ENCODE measurements at regions not wholly inside any gene's neighbourhood (a gene's known extent, or its start where the extent isn't known, plus 50 kb on each side); places are given as distances from the start of the nearest gene placed in this dataset.

DNA sequence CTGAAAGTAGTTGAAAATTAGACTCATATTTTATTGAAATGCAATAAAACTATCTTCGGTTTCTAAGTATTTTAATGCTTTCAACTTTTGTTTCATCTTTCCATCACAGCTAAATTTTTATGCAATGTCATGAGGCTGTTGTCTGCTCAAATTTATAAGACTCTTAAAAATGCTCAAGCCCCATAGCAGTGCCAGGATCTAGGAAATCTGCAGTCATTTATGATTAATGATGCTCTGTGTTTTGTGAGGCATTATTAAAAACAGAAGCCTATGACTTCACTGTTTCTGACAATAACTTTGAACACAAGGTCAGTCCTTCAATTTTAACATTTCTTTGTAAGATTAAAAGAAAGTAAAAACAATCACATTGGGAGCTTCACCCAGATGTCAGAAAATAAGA lies 112.5 kb downstream of the ALX1 start:
- intact Hi-C loops (cut with DNase I) = no loop called here
- no peaks in the 10 kb centered on the region for H3K27me3 ChIP-seq (ENCODE audit: control insufficient read depth, insufficient read depth)
- H3K4me3 ChIP-seq (ENCODE audit: low read length) = no peak overlapping the region
- no peaks in the 10 kb centered on the region for H3K4me1 ChIP-seq (ENCODE audit: control insufficient read depth, insufficient read depth, low read length)
- WGBS = 88% methylated on average over 1 of the region's 1 CpG
- ATAC-seq = no peak
- no peak overlapping the region for H3K27ac ChIP-seq (ENCODE audit: low read length)
- DNase-seq = no peak
- H3K9me3 ChIP-seq (ENCODE audit: control insufficient read depth, low read length) = no peaks in the 10 kb centered on the region

DNA sequence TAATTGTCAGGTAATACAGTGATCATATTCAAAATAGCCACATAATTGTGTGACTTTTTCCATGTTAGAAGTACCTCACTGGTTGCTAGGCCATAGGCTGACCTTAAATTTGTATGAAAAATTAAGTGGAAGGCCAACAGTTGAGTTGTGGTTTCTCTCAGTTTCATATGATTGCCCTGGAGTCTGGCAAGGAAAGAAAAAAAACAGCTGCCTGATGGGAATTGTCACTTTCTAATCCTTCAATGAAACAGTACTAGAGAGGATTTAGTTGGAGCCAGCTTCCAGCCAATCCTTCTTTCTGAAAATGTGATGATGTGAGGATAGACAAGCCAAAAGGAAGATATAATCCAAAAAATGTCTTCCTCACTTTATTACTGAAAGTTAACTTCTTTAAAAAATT lies 113.6 kb downstream of the ALX1 start:
- Histone ChIP-seq H3K4me3 (ENCODE audit: low read length) (no peak overlapping the region), H3K27me3 (ENCODE audit: control insufficient read depth, insufficient read depth) (no peaks in the 10 kb centered on the region), H3K4me1 (ENCODE audit: control insufficient read depth, insufficient read depth, low read length) (no peaks in the 10 kb centered on the region), H3K9me3 (ENCODE audit: control insufficient read depth, low read length) (no peaks in the 10 kb centered on the region), H3K27ac (ENCODE audit: low read length) (no peak overlapping the region)
- DNase-seq (no peak), ATAC-seq (no peak)
- intact Hi-C loops (cut with DNase I) = no loop called here

GRCh38 chr12:85394065-85394464 lies 114.0 kb downstream of the ALX1 start:
- DNase-seq = no peak
- H3K4me1 ChIP-seq (ENCODE audit: control insufficient read depth, insufficient read depth, low read length) = no peaks in the 10 kb centered on the region
- H3K9me3 ChIP-seq (ENCODE audit: control insufficient read depth, low read length) = no peaks in the 10 kb centered on the region
- no peak overlapping the region for H3K4me3 ChIP-seq (ENCODE audit: low read length)
- H3K27ac ChIP-seq (ENCODE audit: low read length) = no peak overlapping the region
- WGBS = 69% methylated on average over 3 of the region's 3 CpGs
- no peak for ATAC-seq
- intact Hi-C loops (cut with DNase I) = no loop called here
- no peaks in the 10 kb centered on the region for H3K27me3 ChIP-seq (ENCODE audit: control insufficient read depth, insufficient read depth)

GRCh38 chr12:85394809-85395208 lies 114.8 kb downstream of the ALX1 start:
- H3K9me3 ChIP-seq (ENCODE audit: control insufficient read depth, low read length) = no peaks in the 10 kb centered on the region
- WGBS = 88% methylated on average over 3 of the region's 3 CpGs
- ATAC-seq (no peak), DNase-seq (no peak)
- H3K27me3 ChIP-seq (ENCODE audit: control insufficient read depth, insufficient read depth) = no peaks in the 10 kb centered on the region
- H3K27ac ChIP-seq (ENCODE audit: low read length) = no peak overlapping the region
- intact Hi-C loops (cut with DNase I) = no loop called here
- H3K4me1 ChIP-seq (ENCODE audit: control insufficient read depth, insufficient read depth, low read length) = no peaks in the 10 kb centered on the region
- no peak overlapping the region for H3K4me3 ChIP-seq (ENCODE audit: low read length)

GRCh38 chr12:85405262-85405661 lies 125.2 kb downstream of the ALX1 start:
- no peak overlapping the region for H3K4me3 ChIP-seq (ENCODE audit: low read length)
- WGBS = 78% methylated on average over 5 of the region's 5 CpGs
- no peaks in the 10 kb centered on the region for H3K9me3 ChIP-seq (ENCODE audit: control insufficient read depth, low read length)
- ATAC-seq = no peak
- no peaks in the 10 kb centered on the region for H3K4me1 ChIP-seq (ENCODE audit: control insufficient read depth, insufficient read depth, low read length)
- no peak overlapping the region for H3K27ac ChIP-seq (ENCODE audit: low read length)
- no peaks in the 10 kb centered on the region for H3K27me3 ChIP-seq (ENCODE audit: control insufficient read depth, insufficient read depth)
- DNase-seq = no peak
- intact Hi-C loops (cut with DNase I) = no loop called here

GRCh38 chr12:85405781-85406522 lies 125.9 kb downstream of the ALX1 start:
- Histone ChIP-seq H3K9me3 (ENCODE audit: control insufficient read depth, low read length) (no peaks in the 10 kb centered on the region), H3K27me3 (ENCODE audit: control insufficient read depth, insufficient read depth) (no peaks in the 10 kb centered on the region), H3K4me3 (ENCODE audit: low read length) (no peak overlapping the region), H3K4me1 (ENCODE audit: control insufficient read depth, insufficient read depth, low read length) (no peaks in the 10 kb centered on the region), H3K27ac (ENCODE audit: low read length) (no peak overlapping the region)
- no peak for ATAC-seq
- WGBS = 36% methylated on average over 4 of the region's 4 CpGs
- DNase-seq = no peak
- intact Hi-C loops (cut with DNase I) = no loop called here

GRCh38 chr12:85413266-85413665 lies 133.2 kb downstream of the ALX1 start:
- intact Hi-C loops (cut with DNase I) = no loop called here
- no peak for DNase-seq
- no peak for ATAC-seq

GRCh38 chr12:85422762-85423161 lies 142.7 kb downstream of the ALX1 start:
- intact Hi-C loops (cut with DNase I) = no loop called here
- Histone ChIP-seq H3K27me3 (ENCODE audit: control insufficient read depth, insufficient read depth) (no peaks in the 10 kb centered on the region), H3K27ac (ENCODE audit: low read length) (no peak overlapping the region), H3K9me3 (ENCODE audit: control insufficient read depth, low read length) (no peaks in the 10 kb centered on the region), H3K4me1 (ENCODE audit: control insufficient read depth, insufficient read depth, low read length) (no peaks in the 10 kb centered on the region), H3K4me3 (ENCODE audit: low read length) (no peak overlapping the region)
- ATAC-seq = no peak
- no peak for DNase-seq
- WGBS = 45% methylated on average over 3 of the region's 3 CpGs

More at GRCh38 chr12:85413266-85413665, 133.2 kb downstream of the ALX1 start:
- Histone ChIP-seq H3K27me3 (ENCODE audit: control insufficient read depth, insufficient read depth) (no peaks in the 10 kb centered on the region), H3K27ac (ENCODE audit: low read length) (no peak overlapping the region), H3K4me1 (ENCODE audit: control insufficient read depth, insufficient read depth, low read length) (no peaks in the 10 kb centered on the region), H3K9me3 (ENCODE audit: control insufficient read depth, low read length) (no peaks in the 10 kb centered on the region), H3K4me3 (ENCODE audit: low read length) (no peak overlapping the region)
- 73% methylated on average over 2 of the region's 2 CpGs for WGBS

- Histone ChIP-seq H3K4me1 (ENCODE audit: control insufficient read depth, insufficient read depth, low read length) (no peaks in the 10 kb centered on the region), H3K27ac (ENCODE audit: low read length) (no peak overlapping the region), H3K4me3 (ENCODE audit: low read length) (no peak overlapping the region), H3K9me3 (ENCODE audit: control insufficient read depth, low read length) (no peaks in the 10 kb centered on the region), H3K27me3 (ENCODE audit: control insufficient read depth, insufficient read depth) (no peaks in the 10 kb centered on the region)
- WGBS = 88% methylated on average over 3 of the region's 3 CpGs
- intact Hi-C loops (cut with DNase I) = no loop called here
- ATAC-seq (no peak), DNase-seq (no peak)
These were observed 143.9 kb downstream of the ALX1 start for GRCh38 chr12:85423947-85424346.

DNA sequence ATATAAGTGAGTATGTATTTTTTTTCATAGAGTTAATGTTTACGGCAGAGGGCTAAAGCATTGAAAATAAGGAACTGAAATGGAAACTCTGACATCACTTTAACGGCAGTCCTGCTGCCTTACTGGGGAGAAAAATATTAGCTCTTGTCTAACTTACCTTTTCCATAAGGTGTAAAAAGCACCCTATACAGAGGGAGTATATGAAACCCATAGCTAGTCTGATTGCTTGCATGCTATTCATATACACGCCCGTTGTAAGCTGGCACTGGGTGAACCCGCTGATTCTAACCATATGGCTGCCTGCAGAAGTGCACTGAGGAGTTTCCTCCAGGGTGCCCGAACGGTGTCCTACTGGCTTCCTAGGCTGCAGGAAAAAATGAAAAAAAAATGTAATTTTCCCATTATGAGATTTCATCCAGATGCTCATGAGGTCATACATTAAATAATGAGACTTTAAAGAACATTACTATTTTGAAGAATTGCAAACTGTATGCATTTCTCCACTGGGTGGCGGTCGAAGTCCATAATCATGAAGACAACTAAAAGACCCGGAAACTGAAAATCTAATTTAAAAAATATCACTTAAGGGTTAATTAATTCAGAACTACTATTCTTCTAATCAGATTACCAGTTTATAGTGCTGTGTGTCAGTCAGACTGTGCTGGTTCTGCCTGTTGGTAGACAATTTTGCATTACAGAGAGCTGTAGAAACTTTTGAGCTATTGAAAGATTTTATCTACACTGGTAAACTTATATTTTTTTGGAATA lies 144.7 kb downstream of the ALX1 start:
- H3K9me3 ChIP-seq (ENCODE audit: control insufficient read depth, low read length) = no peaks in the 10 kb centered on the region
- DNase-seq (no peak), ATAC-seq (no peak)
- no peak overlapping the region for H3K4me3 ChIP-seq (ENCODE audit: low read length)
- no peaks in the 10 kb centered on the region for H3K4me1 ChIP-seq (ENCODE audit: control insufficient read depth, insufficient read depth, low read length)
- 42% methylated on average over 10 of the region's 10 CpGs for WGBS
- no peaks in the 10 kb centered on the region for H3K27me3 ChIP-seq (ENCODE audit: control insufficient read depth, insufficient read depth)
- H3K27ac ChIP-seq (ENCODE audit: low read length) = no peak overlapping the region
- intact Hi-C loops (cut with DNase I) = no loop called here

DNA sequence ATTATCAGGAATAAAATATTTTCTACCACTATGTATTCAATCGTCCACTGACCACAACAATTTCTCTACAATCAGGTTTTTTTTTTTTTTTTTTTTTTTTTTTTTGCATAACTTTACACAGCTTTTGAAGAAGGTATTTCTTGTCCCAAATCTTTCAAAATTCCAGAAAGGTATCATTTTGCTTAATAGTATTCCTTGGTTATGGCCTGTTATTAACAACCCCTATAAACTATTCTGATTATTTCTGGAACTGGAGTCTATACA lies 145.3 kb downstream of the ALX1 start:
- WGBS = 15% methylated on average over 1 of the region's 1 CpG
- H3K27me3 ChIP-seq (ENCODE audit: control insufficient read depth, insufficient read depth) = no peaks in the 10 kb centered on the region
- no peak overlapping the region for H3K4me3 ChIP-seq (ENCODE audit: low read length)
- intact Hi-C loops (cut with DNase I) = no loop called here
- DNase-seq (no peak), ATAC-seq (no peak)
- H3K27ac ChIP-seq (ENCODE audit: low read length) = no peak overlapping the region
- H3K9me3 ChIP-seq (ENCODE audit: control insufficient read depth, low read length) = no peaks in the 10 kb centered on the region
- no peaks in the 10 kb centered on the region for H3K4me1 ChIP-seq (ENCODE audit: control insufficient read depth, insufficient read depth, low read length)

GRCh38 chr12:85425926-85426325 lies 145.9 kb downstream of the ALX1 start:
- H3K27ac ChIP-seq (ENCODE audit: low read length) = no peak overlapping the region
- ATAC-seq = no peak
- WGBS = 60% methylated on average over 4 of the region's 4 CpGs

More at GRCh38 chr12:85425926-85426325, 145.9 kb downstream of the ALX1 start:
- Histone ChIP-seq H3K4me3 (ENCODE audit: low read length) (no peak overlapping the region), H3K27me3 (ENCODE audit: control insufficient read depth, insufficient read depth) (no peaks in the 10 kb centered on the region), H3K4me1 (ENCODE audit: control insufficient read depth, insufficient read depth, low read length) (no peaks in the 10 kb centered on the region), H3K9me3 (ENCODE audit: control insufficient read depth, low read length) (no peaks in the 10 kb centered on the region)
- DNase-seq = no peak
- intact Hi-C loops (cut with DNase I) = no loop called here

Measured in right cardiac atrium (tissue), 5 donors.